ENCODE measurements at regions not wholly inside any gene's neighbourhood (a gene's known extent, or its start where the extent isn't known, plus 50 kb on each side); places are given as distances from the start of the nearest gene placed in this dataset.
"Not testable (repeated sequence)": the region's sequence is repeated elsewhere in the genome, so short reads cannot be mapped to it uniquely, and the experiment has no call there.

GRCh38 chr11:112705148-112705547, 256.1 kb upstream of the NCAM1 start:
- Mint-ChIP-seq H3K27ac (no peak overlapping the region), H3K4me1 (peaks cover 5% of the 10 kb centered on the region), H3K36me3 (no peaks in the 10 kb centered on the region), H3K9me3 (peaks cover 5 to 19% (median 10%) of the 10 kb centered on the region in 7 donors), H3K27me3 (ENCODE audit: low read depth in 3 of 3) (peaks cover 0 to 9% (median 8%) of the 10 kb centered on the region in 3 donors), H3K4me3 (no peak overlapping the region)
- Histone ChIP-seq H3K27me3 (ENCODE audit: control insufficient read depth in 2 of 2, insufficient read depth in 2 of 2, low read length in 2 of 2) (peaks cover 0 to 1% of the 10 kb centered on the region in 2 donors), H2AFZ (ENCODE audit: insufficient read depth, low read depth, low read length, poor library complexity, severe bottlenecking) (no peak overlapping the region), H3K36me3 (replicated peaks in 1 of 2; ENCODE audit: control insufficient read depth in 1 of 2, insufficient read depth in 2 of 2, low read length in 2 of 2) (no peaks in the 10 kb centered on the region), H4K20me1 (ENCODE audit: insufficient read depth, low read length) (no peaks in the 10 kb centered on the region), H3K4me2 (replicated peaks; ENCODE audit: extremely low read depth, low read length, poor library complexity, severe bottlenecking) (no peak overlapping the region), H3K4me3 (replicated peaks in 1 of 3; ENCODE audit: low read depth in 2 of 3, low read length in 3 of 3) (no peak overlapping the region), H3K27ac (ENCODE audit: low read depth in 1 of 2, low read length in 2 of 2) (no peak overlapping the region), H3K4me1 (ENCODE audit: control insufficient read depth in 1 of 2, insufficient read depth in 2 of 2, low read length in 2 of 2) (no peaks in the 10 kb centered on the region), H3K9me3 (replicated peaks in 1 of 2; ENCODE audit: control insufficient read depth in 1 of 2, insufficient read depth in 1 of 2, low read length in 2 of 2) (peaks cover 0 to 8% of the 10 kb centered on the region in 2 donors), H3K79me2 (ENCODE audit: insufficient read depth, low read length) (no peaks in the 10 kb centered on the region), H3K9ac (ENCODE audit: insufficient read depth, low read length, poor library complexity, severe bottlenecking) (no peak overlapping the region)
- WGBS (ENCODE audit: insufficient coverage), result 92% methylated on average over 2 of the region's 2 CpGs
- no peak for TF ChIP-seq CTCF (IDR thresholded peaks at IDR 0.05)
- intact Hi-C loops (cut with micrococcal nuclease), result no loop called here
- DNase-seq, result no peak

- Mint-ChIP-seq H3K9me3 (peaks cover 5 to 19% (median 8%) of the 10 kb centered on the region in 7 donors), H3K4me3 (no peak overlapping the region), H3K4me1 (peaks cover 5% of the 10 kb centered on the region), H3K27ac (no peak overlapping the region), H3K27me3 (ENCODE audit: low read depth in 3 of 3) (peaks cover 0 to 8% (median 6%) of the 10 kb centered on the region in 3 donors), H3K36me3 (no peaks in the 10 kb centered on the region)
- no peak for DNase-seq
- H3K9me3 ChIP-seq (replicated peaks in 1 of 2; ENCODE audit: control insufficient read depth in 1 of 2, insufficient read depth in 1 of 2, low read length in 2 of 2), result peaks cover 0 to 8% of the 10 kb centered on the region in 2 donors
- no peaks in the 10 kb centered on the region for H3K4me1 ChIP-seq (ENCODE audit: control insufficient read depth in 1 of 2, insufficient read depth in 2 of 2, low read length in 2 of 2)
- H3K36me3 ChIP-seq (replicated peaks in 1 of 2; ENCODE audit: control insufficient read depth in 1 of 2, insufficient read depth in 2 of 2, low read length in 2 of 2), result no peaks in the 10 kb centered on the region
- no peak overlapping the region for H3K4me3 ChIP-seq (replicated peaks in 1 of 3; ENCODE audit: low read depth in 2 of 3, low read length in 3 of 3)
- H3K9ac ChIP-seq (ENCODE audit: insufficient read depth, low read length, poor library complexity, severe bottlenecking), result no peak overlapping the region
- no peak overlapping the region for H3K27ac ChIP-seq (ENCODE audit: low read depth in 1 of 2, low read length in 2 of 2)
- no peak for TF ChIP-seq CTCF (IDR thresholded peaks at IDR 0.05)
- H2AFZ ChIP-seq (ENCODE audit: insufficient read depth, low read depth, low read length, poor library complexity, severe bottlenecking), result no peak overlapping the region
- H3K27me3 ChIP-seq (ENCODE audit: control insufficient read depth in 2 of 2, insufficient read depth in 2 of 2, low read length in 2 of 2), result peaks cover 0 to 2% of the 10 kb centered on the region in 2 donors
- no peak overlapping the region for H3K4me2 ChIP-seq (replicated peaks; ENCODE audit: extremely low read depth, low read length, poor library complexity, severe bottlenecking)
- H4K20me1 ChIP-seq (ENCODE audit: insufficient read depth, low read length), result no peaks in the 10 kb centered on the region
- H3K79me2 ChIP-seq (ENCODE audit: insufficient read depth, low read length), result no peaks in the 10 kb centered on the region
- WGBS (ENCODE audit: insufficient coverage), result 100% methylated on average over 1 of the region's 1 CpG
- intact Hi-C loops (cut with micrococcal nuclease), result no loop called here
Measured at GRCh38 chr11:112706863-112707262, 254.4 kb upstream of the NCAM1 start.

GRCh38 chr11:112714340-112714739, 246.9 kb upstream of the NCAM1 start:
- H3K4me2 ChIP-seq (replicated peaks; ENCODE audit: extremely low read depth, low read length, poor library complexity, severe bottlenecking); intact Hi-C loops (cut with micrococcal nuclease); H3K36me3 ChIP-seq (replicated peaks in 1 of 2; ENCODE audit: control insufficient read depth in 1 of 2, insufficient read depth in 2 of 2, low read length in 2 of 2); H3K4me1 Mint-ChIP-seq; H3K4me1 ChIP-seq (ENCODE audit: control insufficient read depth in 1 of 2, insufficient read depth in 2 of 2, low read length in 2 of 2); H3K4me3 ChIP-seq (replicated peaks in 1 of 3; ENCODE audit: low read depth in 2 of 3, low read length in 3 of 3); H3K9me3 Mint-ChIP-seq; H3K36me3 Mint-ChIP-seq; H2AFZ ChIP-seq (ENCODE audit: insufficient read depth, low read depth, low read length, poor library complexity, severe bottlenecking); H3K27me3 ChIP-seq (ENCODE audit: control insufficient read depth in 2 of 2, insufficient read depth in 2 of 2, low read length in 2 of 2); H3K4me3 Mint-ChIP-seq; DNase-seq; H3K27ac ChIP-seq (ENCODE audit: low read depth in 1 of 2, low read length in 2 of 2); H3K27ac Mint-ChIP-seq; H3K9ac ChIP-seq (ENCODE audit: insufficient read depth, low read length, poor library complexity, severe bottlenecking); H3K79me2 ChIP-seq (ENCODE audit: insufficient read depth, low read length); H3K9me3 ChIP-seq (replicated peaks in 1 of 2; ENCODE audit: control insufficient read depth in 1 of 2, insufficient read depth in 1 of 2, low read length in 2 of 2); H4K20me1 ChIP-seq (ENCODE audit: insufficient read depth, low read length): not testable (repeated sequence)
- H3K27me3 Mint-ChIP-seq (ENCODE audit: low read depth in 3 of 3), result peaks cover 3 to 18% (median 11%) of the 10 kb centered on the region in 3 donors
- 96% methylated on average over 3 of the region's 4 CpGs for WGBS (ENCODE audit: insufficient coverage)
